ENCODE measurements at regions not wholly inside any gene's neighbourhood (a gene's known extent, or its start where the extent isn't known, plus 50 kb on each side); places are given as distances from the start of the nearest gene placed in this dataset.
A peak's percentile ranks its signal among the peaks of the same experiment; 100 is the strongest.

- peak; percentile 59 to 87 (median 83) for TF ChIP-seq CTCF (IDR thresholded peaks at IDR 0.05)
- TF ChIP-seq POLR2A (IDR thresholded peaks at IDR 0.05): no peak
- TF ChIP-seq POLR2AphosphoS5 (IDR thresholded peaks at IDR 0.05): no peak
Observed at GRCh38 chr15:31867536-31868442, 162.5 kb upstream of the CHRNA7 start.

Data from transverse colon (tissue), 4 donors.